ENCODE measurements at regions not wholly inside any gene's neighbourhood (a gene's known extent, or its start where the extent isn't known, plus 50 kb on each side); places are given as distances from the start of the nearest gene placed in this dataset.

- TF ChIP-seq MAX (IDR thresholded peaks at IDR 0.05; ENCODE audit: low read depth, low read length) (peak; percentile 47), MYC (IDR thresholded peaks at IDR 0.05; ENCODE audit: low read depth, low read length) (no peak), CTCF (IDR thresholded peaks at IDR 0.05; ENCODE audit: low read depth, low read length) (peak; percentile 69), POLR2A (IDR thresholded peaks at IDR 0.05; ENCODE audit: extremely low read depth, insufficient read length) (no peak)
- peak; percentile 52 for DNase-seq (ENCODE audit: low read depth)
These were observed 180.6 kb upstream of the CHRM2 start for GRCh38 chr7:136687693-136688322.

GRCh38 chr7:136685501-136686173 lies 182.8 kb upstream of the CHRM2 start:
- TF ChIP-seq MAX (IDR thresholded peaks at IDR 0.05; ENCODE audit: low read depth, low read length): no peak
- no peak for TF ChIP-seq CTCF (IDR thresholded peaks at IDR 0.05; ENCODE audit: low read depth, low read length)
- no peak for TF ChIP-seq POLR2A (IDR thresholded peaks at IDR 0.05; ENCODE audit: extremely low read depth, insufficient read length)
- no peak for DNase-seq (ENCODE audit: low read depth)
- H3K4me3 ChIP-seq (ENCODE audit: low read depth, low read length): no peak overlapping the region

More at GRCh38 chr7:136687693-136688322, 180.6 kb upstream of the CHRM2 start:
- H3K4me3 ChIP-seq (ENCODE audit: low read depth, low read length): no peak overlapping the region

GRCh38 chr7:136677471-136678365 lies 190.7 kb upstream of the CHRM2 start:
- no peak for TF ChIP-seq CTCF (IDR thresholded peaks at IDR 0.05; ENCODE audit: low read depth, low read length)
- TF ChIP-seq POLR2A (IDR thresholded peaks at IDR 0.05; ENCODE audit: extremely low read depth, insufficient read length): no peak
- TF ChIP-seq MYC (IDR thresholded peaks at IDR 0.05; ENCODE audit: low read depth, low read length): no peak
- no peak for TF ChIP-seq MAX (IDR thresholded peaks at IDR 0.05; ENCODE audit: low read depth, low read length)
- peak; percentile 86 for DNase-seq (ENCODE audit: low read depth)
- H3K4me3 ChIP-seq (ENCODE audit: low read depth, low read length): no peak overlapping the region

GRCh38 chr7:136667584-136667983 lies 200.9 kb upstream of the CHRM2 start:
- H3K4me3 ChIP-seq (ENCODE audit: low read depth, low read length): no peak overlapping the region
- no peak for TF ChIP-seq MYC (IDR thresholded peaks at IDR 0.05; ENCODE audit: low read depth, low read length)
- no peak for TF ChIP-seq MAX (IDR thresholded peaks at IDR 0.05; ENCODE audit: low read depth, low read length)
- TF ChIP-seq CTCF (IDR thresholded peaks at IDR 0.05; ENCODE audit: low read depth, low read length): no peak
- TF ChIP-seq POLR2A (IDR thresholded peaks at IDR 0.05; ENCODE audit: extremely low read depth, insufficient read length): no peak
- no peak for DNase-seq (ENCODE audit: low read depth)

- no peak overlapping the region for H3K4me3 ChIP-seq (ENCODE audit: low read depth, low read length)
- no peak for DNase-seq (ENCODE audit: low read depth)
- TF ChIP-seq MYC (IDR thresholded peaks at IDR 0.05; ENCODE audit: low read depth, low read length): no peak
- no peak for TF ChIP-seq CTCF (IDR thresholded peaks at IDR 0.05; ENCODE audit: low read depth, low read length)
- no peak for TF ChIP-seq POLR2A (IDR thresholded peaks at IDR 0.05; ENCODE audit: extremely low read depth, insufficient read length)
- no peak for TF ChIP-seq MAX (IDR thresholded peaks at IDR 0.05; ENCODE audit: low read depth, low read length)
These were observed 202.5 kb upstream of the CHRM2 start for GRCh38 chr7:136665878-136666509.

Data from NB4 (cell line).